KG1 (cell line): ENCODE measurements at regions not wholly inside any gene's neighbourhood (a gene's known extent, or its start where the extent isn't known, plus 50 kb on each side); places are given as distances from the start of the nearest gene placed in this dataset.

ENCODE experiments used
- DNase-seq: peaks from one replicate; lab custom pipeline; 2025; lab: John Stamatoyannopoulos, UW

GRCh38 chr2:120992791-120993555, 257.3 kb downstream of the GLI2 start:
- DNase-seq: no peak

- DNase-seq: no peak
Measured at GRCh38 chr2:120993661-120994060, 258.0 kb downstream of the GLI2 start.

GRCh38 chr2:120994301-120994995, 258.8 kb downstream of the GLI2 start:
- no peak for DNase-seq

GRCh38 chr2:120995152-120995551, 259.5 kb downstream of the GLI2 start:
- DNase-seq: no peak

GRCh38 chr2:120995656-120996190, 260.1 kb downstream of the GLI2 start:
- no peak for DNase-seq

GRCh38 chr2:120999377-121000097, 263.9 kb downstream of the GLI2 start:
- no peak for DNase-seq

- no peak for DNase-seq
Measured at GRCh38 chr2:121000804-121001203, 265.1 kb downstream of the GLI2 start.

GRCh38 chr2:121001641-121002040, 266.0 kb downstream of the GLI2 start:
- DNase-seq: no peak

- no peak for DNase-seq
Measured at GRCh38 chr2:121002597-121002996, 266.9 kb downstream of the GLI2 start.

GRCh38 chr2:121003391-121003790, 267.7 kb downstream of the GLI2 start:
- no peak for DNase-seq

GRCh38 chr2:121004359-121004758, 268.7 kb downstream of the GLI2 start:
- DNase-seq: no peak

- DNase-seq: no peak
Measured at GRCh38 chr2:121004950-121005349, 269.3 kb downstream of the GLI2 start.

GRCh38 chr2:121005453-121005852, 269.8 kb downstream of the GLI2 start:
- no peak for DNase-seq

GRCh38 chr2:121006743-121007489, 271.2 kb downstream of the GLI2 start:
- DNase-seq: no peak

GRCh38 chr2:121007490-121007853, 271.8 kb downstream of the GLI2 start:
- DNase-seq: no peak

GRCh38 chr2:121008975-121009374, 273.3 kb downstream of the GLI2 start:
- no peak for DNase-seq

GRCh38 chr2:121010998-121011397, 274.0 kb downstream of the TFCP2L1 start:
- no peak for DNase-seq

- DNase-seq: no peak
Measured at GRCh38 chr2:121014876-121015275, 270.1 kb downstream of the TFCP2L1 start.

- no peak for DNase-seq
Measured at GRCh38 chr2:121015971-121016485, 269.0 kb downstream of the TFCP2L1 start.

- no peak for DNase-seq
Measured at GRCh38 chr2:121017396-121017795, 267.6 kb downstream of the TFCP2L1 start.

- no peak for DNase-seq
Measured at GRCh38 chr2:121018136-121019061, 266.6 kb downstream of the TFCP2L1 start.
